ENCODE measurements at regions not wholly inside any gene's neighbourhood (a gene's known extent, or its start where the extent isn't known, plus 50 kb on each side); places are given as distances from the start of the nearest gene placed in this dataset.

- no peaks in the 10 kb centered on the region for H4K20me1 ChIP-seq (ENCODE audit: low read length)
- H3K27me3 ChIP-seq (ENCODE audit: low read length), result no peaks in the 10 kb centered on the region
- no peak overlapping the region for H3K4me2 ChIP-seq (ENCODE audit: low read length)
- no peaks in the 10 kb centered on the region for H3K4me1 ChIP-seq (ENCODE audit: insufficient read depth, low read length)
- no peak overlapping the region for H2AFZ ChIP-seq (ENCODE audit: low read length)
- BruUV-seq (replicated peaks), result no TSS peak
- no peak for DNase-seq
- H3K79me2 ChIP-seq (ENCODE audit: low read length), result no peaks in the 10 kb centered on the region
- H3K9ac ChIP-seq (ENCODE audit: low read length), result no peak overlapping the region
- TF ChIP-seq, protein P1, sequence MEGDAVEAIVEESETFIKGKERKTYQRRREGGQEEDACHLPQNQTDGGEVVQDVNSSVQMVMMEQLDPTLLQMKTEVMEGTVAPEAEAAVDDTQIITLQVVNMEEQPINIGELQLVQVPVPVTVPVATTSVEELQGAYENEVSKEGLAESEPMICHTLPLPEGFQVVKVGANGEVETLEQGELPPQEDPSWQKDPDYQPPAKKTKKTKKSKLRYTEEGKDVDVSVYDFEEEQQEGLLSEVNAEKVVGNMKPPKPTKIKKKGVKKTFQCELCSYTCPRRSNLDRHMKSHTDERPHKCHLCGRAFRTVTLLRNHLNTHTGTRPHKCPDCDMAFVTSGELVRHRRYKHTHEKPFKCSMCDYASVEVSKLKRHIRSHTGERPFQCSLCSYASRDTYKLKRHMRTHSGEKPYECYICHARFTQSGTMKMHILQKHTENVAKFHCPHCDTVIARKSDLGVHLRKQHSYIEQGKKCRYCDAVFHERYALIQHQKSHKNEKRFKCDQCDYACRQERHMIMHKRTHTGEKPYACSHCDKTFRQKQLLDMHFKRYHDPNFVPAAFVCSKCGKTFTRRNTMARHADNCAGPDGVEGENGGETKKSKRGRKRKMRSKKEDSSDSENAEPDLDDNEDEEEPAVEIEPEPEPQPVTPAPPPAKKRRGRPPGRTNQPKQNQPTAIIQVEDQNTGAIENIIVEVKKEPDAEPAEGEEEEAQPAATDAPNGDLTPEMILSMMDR (conservative IDR thresholded peaks at IDR 0.05; ENCODE audit: low read depth, low read length), result no peak
- TF ChIP-seq EZH2 (IDR thresholded peaks at IDR 0.05; ENCODE audit: low read length, unreplicated experiment) (no peak), EZH2phosphoT487 (IDR thresholded peaks at IDR 0.05; ENCODE audit: borderline replicate concordance, low read length) (no peak)
- POLR2A ChIA-PET (ENCODE audit: unreplicated experiment), result no interaction called here
- no peaks in the 10 kb centered on the region for H3K9me2 ChIP-seq (replicated peaks; ENCODE audit: low read length)
- no peak for ATAC-seq
- H3K27ac ChIP-seq (ENCODE audit: low read length), result no peak overlapping the region
- H3F3A ChIP-seq (ENCODE audit: low read length, unreplicated experiment), result no peaks in the 10 kb centered on the region
- no peaks in the 10 kb centered on the region for H3K9me3 ChIP-seq (ENCODE audit: low read length)
- intact Hi-C loops (cut with micrococcal nuclease), result no loop called here
- no peak overlapping the region for H3K4me3 ChIP-seq (ENCODE audit: low read length)
- CTCF ChIA-PET, result no interaction called here
- H3K36me3 ChIP-seq (ENCODE audit: low read depth, low read length), result no peaks in the 10 kb centered on the region
These were observed 390.6 kb upstream of the MAP3K7 start for GRCh38 chr6:90977513-90977912.

- H3K27ac ChIP-seq (ENCODE audit: low read length), result no peak overlapping the region
- H3K4me1 ChIP-seq (ENCODE audit: insufficient read depth, low read length), result no peaks in the 10 kb centered on the region
- H3K27me3 ChIP-seq (ENCODE audit: low read length), result no peaks in the 10 kb centered on the region
- ATAC-seq (no peak), DNase-seq (no peak)
- H2AFZ ChIP-seq (ENCODE audit: low read length), result no peak overlapping the region
- POLR2A ChIA-PET (ENCODE audit: unreplicated experiment), result no interaction called here
- no peak overlapping the region for H3K4me3 ChIP-seq (ENCODE audit: low read length)
- CTCF ChIA-PET, result no interaction called here
- no peaks in the 10 kb centered on the region for H4K20me1 ChIP-seq (ENCODE audit: low read length)
- no peak overlapping the region for H3K9ac ChIP-seq (ENCODE audit: low read length)
- BruUV-seq (replicated peaks), result no TSS peak
- H3K36me3 ChIP-seq (ENCODE audit: low read depth, low read length), result no peaks in the 10 kb centered on the region
- H3F3A ChIP-seq (ENCODE audit: low read length, unreplicated experiment), result no peaks in the 10 kb centered on the region
- no peaks in the 10 kb centered on the region for H3K79me2 ChIP-seq (ENCODE audit: low read length)
- TF ChIP-seq EZH2phosphoT487 (IDR thresholded peaks at IDR 0.05; ENCODE audit: borderline replicate concordance, low read length), result no peak
- TF ChIP-seq EZH2 (IDR thresholded peaks at IDR 0.05; ENCODE audit: low read length, unreplicated experiment), result no peak
- TF ChIP-seq, protein P1 (conservative IDR thresholded peaks at IDR 0.05; ENCODE audit: low read depth, low read length), result no peak
- no peaks in the 10 kb centered on the region for H3K9me3 ChIP-seq (ENCODE audit: low read length)
- intact Hi-C loops (cut with micrococcal nuclease), result no loop called here
- no peaks in the 10 kb centered on the region for H3K9me2 ChIP-seq (replicated peaks; ENCODE audit: low read length)
- H3K4me2 ChIP-seq (ENCODE audit: low read length), result no peak overlapping the region
These were observed 389.5 kb upstream of the MAP3K7 start for GRCh38 chr6:90976341-90976740.

- ATAC-seq (no peak), DNase-seq (no peak)
- TF ChIP-seq, protein P1 (conservative IDR thresholded peaks at IDR 0.05; ENCODE audit: low read depth, low read length), result no peak
- no peak for TF ChIP-seq EZH2 (IDR thresholded peaks at IDR 0.05; ENCODE audit: low read length, unreplicated experiment)
- TF ChIP-seq EZH2phosphoT487 (IDR thresholded peaks at IDR 0.05; ENCODE audit: borderline replicate concordance, low read length), result no peak
- no peaks in the 10 kb centered on the region for H3K79me2 ChIP-seq (ENCODE audit: low read length)
- H3F3A ChIP-seq (ENCODE audit: low read length, unreplicated experiment), result no peaks in the 10 kb centered on the region
- no peaks in the 10 kb centered on the region for H3K4me1 ChIP-seq (ENCODE audit: insufficient read depth, low read length)
- no peak overlapping the region for H3K4me2 ChIP-seq (ENCODE audit: low read length)
- ChIA-PET CTCF (no interaction called here), POLR2A (ENCODE audit: unreplicated experiment) (no interaction called here)
- BruUV-seq (replicated peaks), result no TSS peak
- no peak overlapping the region for H3K27ac ChIP-seq (ENCODE audit: low read length)
- intact Hi-C loops (cut with micrococcal nuclease), result no loop called here
- no peaks in the 10 kb centered on the region for H3K9me3 ChIP-seq (ENCODE audit: low read length)
- H3K36me3 ChIP-seq (ENCODE audit: low read depth, low read length), result no peaks in the 10 kb centered on the region
- no peak overlapping the region for H3K9ac ChIP-seq (ENCODE audit: low read length)
- H3K27me3 ChIP-seq (ENCODE audit: low read length), result no peaks in the 10 kb centered on the region
- H3K4me3 ChIP-seq (ENCODE audit: low read length), result no peak overlapping the region
- H3K9me2 ChIP-seq (replicated peaks; ENCODE audit: low read length), result no peaks in the 10 kb centered on the region
- H4K20me1 ChIP-seq (ENCODE audit: low read length), result no peaks in the 10 kb centered on the region
- no peak overlapping the region for H2AFZ ChIP-seq (ENCODE audit: low read length)
These were observed 388.9 kb upstream of the MAP3K7 start for GRCh38 chr6:90975741-90976140.

Measured in PC-3 (cell line).